Left ventricle myocardium inferior (tissue), 1 donor: ENCODE measurements at regions not wholly inside any gene's neighbourhood (a gene's known extent, or its start where the extent isn't known, plus 50 kb on each side); places are given as distances from the start of the nearest gene placed in this dataset.

Experiments used
- DNase-seq: peaks from one replicate; pipeline ENCODE4 v3.0.0-alpha.2; 2020
- H3K27ac ChIP-seq: fragments of 200-600 bp; replicated peaks from 2 replicates; pipeline ENCODE4 v1.8.0; 2021
- H3K27me3 ChIP-seq: fragments of 200-600 bp; 2 replicates; pipeline ENCODE4 v1.8.0; 2021; ENCODE audit warnings: low read depth
- H3K36me3 ChIP-seq: fragments of 200-600 bp; 2 replicates; pipeline ENCODE4 v1.8.0; 2021
- H3K4me1 ChIP-seq: fragments of 200-600 bp; 2 replicates; pipeline ENCODE4 v1.8.0; 2021
- H3K4me3 ChIP-seq: fragments of 200-600 bp; 2 replicates; pipeline ENCODE4 v1.8.0; 2021; ENCODE audit warnings: mild to moderate bottlenecking, moderate library complexity
- H3K9me3 ChIP-seq: fragments of 200-600 bp; replicated peaks from 2 replicates; pipeline ENCODE4 v1.8.0; 2021
- intact Hi-C: fragments of 100-400 bp; cut with micrococcal nuclease; formaldehyde crosslinking; loops from one replicate; pipeline ENCODE4 v1.11.0; 2022
- TF ChIP-seq, protein P1 (sequence below): fragments of 200-600 bp; IDR thresholded peaks from 2 replicates; pipeline ENCODE4 v1.8.0; 2021; ENCODE audit warnings: antibody characterized with exemption, mild to moderate bottlenecking, borderline replicate concordance
- donor health status: DM: no; HTN: yes; CAD: no; lungs with severe emphysema.

- Histone ChIP-seq H3K4me3 (no peak overlapping the region), H3K4me1 (peaks cover 15% of the 10 kb centered on the region), H3K9me3 (no peaks in the 10 kb centered on the region), H3K36me3 (no peaks in the 10 kb centered on the region), H3K27me3 (no peaks in the 10 kb centered on the region), H3K27ac (no peak overlapping the region)
- no peak for DNase-seq
- TF ChIP-seq, protein P1, sequence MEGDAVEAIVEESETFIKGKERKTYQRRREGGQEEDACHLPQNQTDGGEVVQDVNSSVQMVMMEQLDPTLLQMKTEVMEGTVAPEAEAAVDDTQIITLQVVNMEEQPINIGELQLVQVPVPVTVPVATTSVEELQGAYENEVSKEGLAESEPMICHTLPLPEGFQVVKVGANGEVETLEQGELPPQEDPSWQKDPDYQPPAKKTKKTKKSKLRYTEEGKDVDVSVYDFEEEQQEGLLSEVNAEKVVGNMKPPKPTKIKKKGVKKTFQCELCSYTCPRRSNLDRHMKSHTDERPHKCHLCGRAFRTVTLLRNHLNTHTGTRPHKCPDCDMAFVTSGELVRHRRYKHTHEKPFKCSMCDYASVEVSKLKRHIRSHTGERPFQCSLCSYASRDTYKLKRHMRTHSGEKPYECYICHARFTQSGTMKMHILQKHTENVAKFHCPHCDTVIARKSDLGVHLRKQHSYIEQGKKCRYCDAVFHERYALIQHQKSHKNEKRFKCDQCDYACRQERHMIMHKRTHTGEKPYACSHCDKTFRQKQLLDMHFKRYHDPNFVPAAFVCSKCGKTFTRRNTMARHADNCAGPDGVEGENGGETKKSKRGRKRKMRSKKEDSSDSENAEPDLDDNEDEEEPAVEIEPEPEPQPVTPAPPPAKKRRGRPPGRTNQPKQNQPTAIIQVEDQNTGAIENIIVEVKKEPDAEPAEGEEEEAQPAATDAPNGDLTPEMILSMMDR = no peak
- intact Hi-C loops = no loop called here
Measured at GRCh38 chr9:91055845-91056244, 254.2 kb downstream of the SYK start.

DNA sequence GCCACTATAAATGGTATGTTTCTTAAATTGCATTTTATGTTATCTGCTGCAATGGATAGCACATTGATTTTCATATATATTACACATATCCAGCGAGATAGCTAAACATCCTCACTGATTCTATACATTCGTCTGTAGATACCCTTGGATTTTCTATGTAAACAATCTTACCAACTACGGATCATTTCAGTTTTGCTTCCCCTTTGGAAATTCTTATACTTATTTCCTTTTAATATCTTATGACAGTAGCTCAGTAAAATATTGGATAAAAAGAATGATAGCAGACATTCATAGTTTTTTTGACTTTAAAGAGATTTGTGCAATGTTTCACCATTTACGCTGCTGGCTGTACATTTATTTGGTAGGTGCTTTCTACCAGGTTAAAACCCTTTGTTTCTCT lies 254.9 kb downstream of the SYK start:
- no peaks in the 10 kb centered on the region for H3K9me3 ChIP-seq
- DNase-seq = no peak
- intact Hi-C loops = no loop called here
- peaks cover 20% of the 10 kb centered on the region for H3K4me1 ChIP-seq
- no peaks in the 10 kb centered on the region for H3K36me3 ChIP-seq
- H3K4me3 ChIP-seq = no peak overlapping the region
- TF ChIP-seq, protein P1 = no peak
- peak overlapping the region; percentile 35 for H3K27ac ChIP-seq
- H3K27me3 ChIP-seq = no peaks in the 10 kb centered on the region

DNA sequence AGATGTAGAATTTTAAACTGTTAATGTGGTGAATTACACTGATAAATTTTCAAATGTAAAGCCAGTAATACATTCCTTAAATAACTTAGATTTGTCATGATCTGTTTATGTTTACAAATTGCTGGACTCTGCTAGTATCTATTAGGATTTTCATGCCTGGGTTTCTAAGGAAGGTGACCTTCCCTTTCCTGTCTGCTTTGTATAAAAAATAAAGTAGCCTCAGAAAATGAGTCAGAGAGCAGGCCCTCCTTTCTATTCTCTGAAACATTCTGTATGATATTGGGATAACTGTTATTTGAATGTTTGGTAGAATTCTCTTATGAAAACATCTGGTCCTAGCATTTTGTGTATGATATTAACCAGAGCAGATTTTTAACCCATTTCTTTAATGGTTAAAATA lies 255.3 kb downstream of the SYK start:
- Histone ChIP-seq H3K27ac (peak overlapping the region; percentile 35), H3K36me3 (no peaks in the 10 kb centered on the region), H3K4me3 (no peak overlapping the region), H3K4me1 (peaks cover 24% of the 10 kb centered on the region), H3K9me3 (no peaks in the 10 kb centered on the region), H3K27me3 (no peaks in the 10 kb centered on the region)
- intact Hi-C loops = no loop called here
- TF ChIP-seq, protein P1 = no peak
- DNase-seq = no peak

DNA sequence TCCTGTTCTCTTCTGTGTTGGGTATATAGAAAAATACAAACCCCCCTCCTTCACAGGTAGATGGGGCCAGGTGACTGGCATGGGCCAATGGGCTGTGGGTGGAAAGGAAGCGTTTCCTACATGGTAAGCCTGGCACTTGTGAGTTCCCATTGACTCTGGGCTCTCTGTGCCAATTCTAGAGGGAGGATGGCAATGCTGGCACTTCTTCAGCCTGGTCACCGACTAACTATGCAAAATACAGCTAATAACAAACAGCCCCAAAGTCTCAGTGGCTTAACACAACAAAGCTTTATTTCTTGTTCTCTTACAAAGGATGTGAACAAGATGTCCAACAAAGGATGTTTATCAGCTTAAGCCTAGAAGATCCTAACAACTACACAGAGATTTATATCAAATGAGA lies 258.1 kb downstream of the SYK start:
- peaks cover 2% of the 10 kb centered on the region for H3K9me3 ChIP-seq
- peak overlapping the region; percentile 70 for H3K27ac ChIP-seq
- H3K4me3 ChIP-seq = no peak overlapping the region
- TF ChIP-seq, protein P1 = no peak
- intact Hi-C loops = no loop called here
- H3K4me1 ChIP-seq = peaks cover 24% of the 10 kb centered on the region
- H3K36me3 ChIP-seq = no peaks in the 10 kb centered on the region
- H3K27me3 ChIP-seq = no peaks in the 10 kb centered on the region
- no peak for DNase-seq

- no peaks in the 10 kb centered on the region for H3K36me3 ChIP-seq
- no peak overlapping the region for H3K4me3 ChIP-seq
- no peaks in the 10 kb centered on the region for H3K27me3 ChIP-seq
- no peak for DNase-seq
- intact Hi-C loops = no loop called here
- H3K9me3 ChIP-seq = peaks cover 2% of the 10 kb centered on the region
- H3K27ac ChIP-seq = peak overlapping the region; percentile 70
- TF ChIP-seq, protein P1 = no peak
- H3K4me1 ChIP-seq = peaks cover 24% of the 10 kb centered on the region
Measured at GRCh38 chr9:91060520-91061343, 259.1 kb downstream of the SYK start.
